C4-2B (cell line): ENCODE measurements at regions not wholly inside any gene's neighbourhood (a gene's known extent, or its start where the extent isn't known, plus 50 kb on each side); places are given as distances from the start of the nearest gene placed in this dataset.

Experiments
- CTCF ChIP-seq: fragments of 450-650 bp; conservative IDR thresholded peaks from 2 replicates; pipeline ENCODE4 v1.5.1; 2017; ENCODE audit warnings: mild to moderate bottlenecking
- ZFX ChIP-seq: fragments of 450-650 bp; IDR thresholded peaks from 2 replicates; pipeline ENCODE4 v1.6.1; 2017

GRCh38 chr6:21827425-21828202 is 234.1 kb downstream of the SOX4 start:
- TF ChIP-seq CTCF (no peak), ZFX (no peak)
